HL-60 (cell line): ENCODE measurements at regions not wholly inside any gene's neighbourhood (a gene's known extent, or its start where the extent isn't known, plus 50 kb on each side); places are given as distances from the start of the nearest gene placed in this dataset.

Source experiments
- DNase-seq, 2 experiments: peaks; one replicate each; pipeline ENCODE4 v3.0.0-alpha.2; 2010 to 2020; ENCODE audit warnings: low read depth in 1 of 2, low spot score in 1 of 2
- H3K27ac ChIP-seq: fragments of 250-450 bp; sonication (Bioruptor Pico); replicated peaks from 2 replicates; pipeline ENCODE4 v1.5.1; 2020; ENCODE audit warnings: mild to moderate bottlenecking, moderate library complexity
- H3K27me3 ChIP-seq: fragments of 250-450 bp; sonication (Bioruptor Pico); 2 replicates; pipeline ENCODE4 v1.5.1; 2021; ENCODE audit warnings: mild to moderate bottlenecking, moderate library complexity; ENCODE audit not compliant: insufficient read depth, poor library complexity, severe bottlenecking
- H3K4me3 ChIP-seq: replicated peaks from 2 replicates; pipeline ENCODE4 v1.5.1; 2011; ENCODE audit warnings: mild to moderate bottlenecking, control low read depth, low read length; ENCODE audit not compliant: insufficient read depth
- CTCF ChIP-seq: IDR thresholded peaks from one replicate; pipeline ENCODE4 v1.5.1; 2011; ENCODE audit warnings: low read length, control low read depth, inconsistent platforms; ENCODE audit not compliant: insufficient read depth
- GABPA ChIP-seq: IDR thresholded peaks from 2 replicates; pipeline ENCODE4 v1.6.1; 2012; ENCODE audit warnings: low read depth
- POLR2AphosphoS5 ChIP-seq: IDR thresholded peaks from 2 replicates; pipeline ENCODE4 v1.6.1; 2012; ENCODE audit warnings: low read depth
- REST ChIP-seq: IDR thresholded peaks from 2 replicates; pipeline ENCODE4 v1.6.1; 2012; ENCODE audit warnings: low read depth; ENCODE audit not compliant: insufficient replicate concordance
- SPI1 ChIP-seq: IDR thresholded peaks from 2 replicates; pipeline ENCODE4 v1.6.1; 2012; ENCODE audit warnings: low read depth, mild to moderate bottlenecking, borderline replicate concordance

GRCh38 chr6:140636271-140636907, 1261.9 kb upstream of the CITED2 start:
- Histone ChIP-seq H3K27ac (no peak overlapping the region), H3K4me3 (no peak overlapping the region), H3K27me3 (no peaks in the 10 kb centered on the region)
- no peak for TF ChIP-seq SPI1
- TF ChIP-seq CTCF: no peak
- TF ChIP-seq REST: no peak
- no peak for TF ChIP-seq GABPA
- no peak for TF ChIP-seq POLR2AphosphoS5
- DNase-seq: no peak

- TF ChIP-seq REST: no peak
- no peak for TF ChIP-seq CTCF
- TF ChIP-seq POLR2AphosphoS5: no peak
- TF ChIP-seq GABPA: no peak
- TF ChIP-seq SPI1: no peak
- Histone ChIP-seq H3K27me3 (no peaks in the 10 kb centered on the region), H3K4me3 (no peak overlapping the region), H3K27ac (no peak overlapping the region)
- DNase-seq: no peak
These were observed 1252.6 kb upstream of the CITED2 start for GRCh38 chr6:140627002-140627401.

GRCh38 chr6:140623498-140623897, 1249.0 kb upstream of the CITED2 start:
- Histone ChIP-seq H3K27me3 (no peaks in the 10 kb centered on the region), H3K4me3 (no peak overlapping the region), H3K27ac (no peak overlapping the region)
- TF ChIP-seq CTCF (no peak), POLR2AphosphoS5 (no peak), SPI1 (no peak), GABPA (no peak), REST (no peak)
- DNase-seq: peak in 1 of 2 experiments; percentile 7
